GM12878 (cell line): ENCODE measurements at regions not wholly inside any gene's neighbourhood (a gene's known extent, or its start where the extent isn't known, plus 50 kb on each side); places are given as distances from the start of the nearest gene placed in this dataset.

ENCODE experiments used
- ATAC-seq: fragments of 200-7000 bp; cut with Tn5 transposase; 3 replicates; pipeline ENCODE4 v1.9.1; 2020; ENCODE audit warnings: mild to moderate bottlenecking, moderate library complexity
- BruUV-seq: library from RNA; stranded (reverse); fragments of 400-500 nt; replicated peaks from 2 replicates; lab custom pipeline; 2021; lab: Mats Ljungman, UMichigan
- CTCF ChIA-PET: fragments of 300-600 bp; sonication (Branson Sonifier 250); formaldehyde crosslinking; extraction: SDS; loops from one replicate; lab custom pipeline; 2021; ENCODE audit warnings: inconsistent platforms; lab: Yijun Ruan, JAX
- POLR2A ChIA-PET: fragments of 350-600 bp; formaldehyde crosslinking; extraction: SDS; loops from one replicate; lab custom pipeline; 2021; ENCODE audit warnings: inconsistent platforms; lab: Charles Lee
- RAD21 ChIA-PET: fragments of 300-600 bp; sonication (Branson Sonifier 250); formaldehyde crosslinking; loops from one replicate; lab custom pipeline; 2023; ENCODE audit warnings: antibody characterized with exemption; ENCODE audit not compliant: unreplicated experiment; lab: Charles Lee
- SMC1A ChIA-PET: fragments of 300-600 bp; sonication (Branson Sonifier 250); formaldehyde crosslinking; loops from one replicate; lab custom pipeline; 2023; ENCODE audit not compliant: unreplicated experiment, uncharacterized antibody; lab: Charles Lee
- DNase-seq: peaks from one replicate; pipeline ENCODE4 v3.0.0-alpha.2; 2011; ENCODE audit warnings: low read depth, low spot score
- FAIRE-seq: peaks from 3 replicates; lab custom pipeline; 2011; peaks lifted over from hg19 to GRCh38; lab: Jason Lieb, UNC
- H2AFZ ChIP-seq: 2 replicates; pipeline ENCODE4 v1.6.0; 2011; ENCODE audit warnings: low read depth, low read length, control low read depth; ENCODE audit not compliant: control insufficient read depth
- H3K27ac ChIP-seq: 2 replicates; pipeline ENCODE4 v1.5.1; 2011; ENCODE audit warnings: control low read depth; ENCODE audit not compliant: control insufficient read depth, insufficient read depth
- H3K27me3 ChIP-seq, 2 experiments: replicated peaks in 1 of 2; 2 replicates each; pipeline versions ENCODE4 v1.6.0 to v1.6.1; 2011; ENCODE audit warnings: low read length in 1 of 2; ENCODE audit not compliant: control insufficient read depth in 2 of 2, insufficient read depth in 2 of 2
- H3K36me3 ChIP-seq, 2 experiments: 2 replicates each; pipeline ENCODE4 v1.5.1; 2011; ENCODE audit warnings: low read length in 1 of 2; ENCODE audit not compliant: control insufficient read depth in 2 of 2, insufficient read depth in 2 of 2
- H3K4me1 ChIP-seq: 2 replicates; pipeline ENCODE4 v1.6.1; 2011; ENCODE audit warnings: mild to moderate bottlenecking, low read length, moderate library complexity, mixed read lengths; ENCODE audit not compliant: control insufficient read depth, insufficient read depth
- H3K4me2 ChIP-seq: 2 replicates; pipeline ENCODE4 v1.6.0; 2011; ENCODE audit warnings: control low read depth; ENCODE audit not compliant: control insufficient read depth, insufficient read depth
- H3K4me3 ChIP-seq: fragments of 200-600 bp; sonication (generic); 2 replicates; pipeline ENCODE4 v1.5.1; 2016
- H3K79me2 ChIP-seq: 2 replicates; pipeline ENCODE4 v1.6.0; 2011; ENCODE audit warnings: low read length; ENCODE audit not compliant: control insufficient read depth, insufficient read depth
- H3K9ac ChIP-seq: 2 replicates; pipeline ENCODE4 v1.8.0; 2011; ENCODE audit warnings: low read length, control low read depth, mixed read lengths; ENCODE audit not compliant: control insufficient read depth, insufficient read depth
- H3K9me3 ChIP-seq: replicated peaks from 3 replicates; pipeline ENCODE4 v1.5.1; 2011; ENCODE audit warnings: mild to moderate bottlenecking, low read length; ENCODE audit not compliant: control insufficient read depth, insufficient read depth
- H4K20me1 ChIP-seq: 2 replicates; pipeline ENCODE4 v1.6.0; 2011; ENCODE audit not compliant: control insufficient read depth, insufficient read depth
- ATF7 ChIP-seq: fragments of 450-650 bp; IDR thresholded peaks from 2 replicates; pipeline ENCODE4 v1.6.1; 2016; ENCODE audit warnings: low read depth, mild to moderate bottlenecking
- BRCA1 ChIP-seq: IDR thresholded peaks from 2 replicates; pipeline ENCODE4 v1.6.1; 2011; ENCODE audit warnings: low read depth, low read length, improper control_type of control experiment
- EED ChIP-seq: sonication (generic); IDR thresholded peaks from 2 replicates; pipeline ENCODE4 v1.6.1; 2016; ENCODE audit warnings: antibody characterized with exemption, low read depth
- LARP7 ChIP-seq: fragments of 450-650 bp; IDR thresholded peaks from 2 replicates; pipeline ENCODE4 v1.6.1; 2017; ENCODE audit warnings: mild to moderate bottlenecking
- NR2F1 ChIP-seq: fragments of 450-650 bp; conservative IDR thresholded peaks from 2 replicates; pipeline ENCODE4 v1.6.1; 2017; ENCODE audit warnings: mild to moderate bottlenecking
- PAX5 ChIP-seq: IDR thresholded peaks from 2 replicates; pipeline ENCODE4 v1.6.1; 2011; ENCODE audit warnings: low read depth, low read length, borderline replicate concordance
- RAD51 ChIP-seq: fragments of 450-650 bp; IDR thresholded peaks from 2 replicates; pipeline ENCODE4 v1.6.1; 2016; ENCODE audit warnings: moderate library complexity, mild to moderate bottlenecking, inconsistent platforms
- RELB ChIP-seq: fragments of 450-650 bp; IDR thresholded peaks from 2 replicates; pipeline ENCODE4 v1.6.1; 2017; ENCODE audit warnings: low read depth, mild to moderate bottlenecking, moderate library complexity
- SUPT20H ChIP-seq: IDR thresholded peaks from 2 replicates; pipeline ENCODE4 v1.6.1; 2011; ENCODE audit warnings: low read depth, mild to moderate bottlenecking, low read length, moderate library complexity, borderline replicate concordance; ENCODE audit not compliant: control insufficient read depth
- YBX1 ChIP-seq: fragments of 450-650 bp; IDR thresholded peaks from 2 replicates; pipeline ENCODE4 v1.6.1; 2016; ENCODE audit warnings: antibody characterized with exemption
- ZBTB40 ChIP-seq: fragments of 450-650 bp; IDR thresholded peaks from 2 replicates; pipeline ENCODE4 v1.6.1; 2016; ENCODE audit warnings: mild to moderate bottlenecking, moderate library complexity, borderline replicate concordance
- ZNF622 ChIP-seq: fragments of 450-650 bp; IDR thresholded peaks from 2 replicates; pipeline ENCODE4 v1.6.1; 2017; ENCODE audit warnings: mild to moderate bottlenecking, inconsistent platforms
- WGBS: methylation state at CpG from one replicate; pipeline ENCODE4 v1.1.6; 2016; ENCODE audit warnings: low lambda C conversion rate; ENCODE audit not compliant: insufficient replicate concordance, insufficient coverage; ENCODE audit errors: missing lambda C conversion rate; 5-methylcytosine and 5-hydroxymethylcytosine counted together
- in situ Hi-C: fragments of 300-500 bp; cut with MboI; formaldehyde crosslinking; loops from 9 replicates; pipeline ENCODE4 v1.14.3; 2018; ENCODE audit warnings: mixed read lengths
- intact Hi-C: fragments of 100-400 bp; cut with micrococcal nuclease; formaldehyde crosslinking; loops from one replicate; pipeline ENCODE4 v1.14.2; 2022; ENCODE audit not compliant: unreplicated experiment
- TF ChIP-seq, protein P1 (sequence below): IDR thresholded peaks from 2 replicates; pipeline ENCODE4 v1.6.1; 2012; ENCODE audit warnings: low read depth, low read length, improper control_type of control experiment
- TF ChIP-seq, protein P2 (sequence below): IDR thresholded peaks from 2 replicates; pipeline ENCODE4 v1.6.1; 2012; ENCODE audit warnings: improper control_type of control experiment, low read depth, low read length; ENCODE audit not compliant: insufficient replicate concordance

DNA sequence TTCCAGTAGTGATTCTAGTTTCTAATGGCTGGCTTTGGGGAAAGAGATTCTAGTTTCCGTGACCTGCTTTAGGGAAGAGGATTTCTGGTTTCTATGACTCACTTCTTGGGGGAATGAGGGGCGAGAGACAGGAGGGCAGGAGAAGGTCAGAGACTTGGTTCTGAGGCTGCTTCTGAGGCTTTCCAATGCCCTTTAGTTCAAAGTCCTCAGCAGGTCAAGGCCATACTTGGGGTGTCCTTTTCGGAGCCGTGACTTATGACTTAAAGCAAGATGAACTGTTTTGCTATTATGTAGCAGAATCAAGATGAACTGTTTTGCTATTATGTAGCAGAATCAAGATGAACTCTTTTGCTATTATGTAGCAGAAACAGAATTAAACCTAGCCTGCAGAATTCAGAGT is 52.2 kb upstream of the TLR3 start:
- ChIA-PET POLR2A (no interaction called here), RAD21 (no interaction called here), SMC1A (no interaction called here), CTCF (interaction anchor here (1.2 kb wide), 1 partner anchor 21 kb away, joined by 3 read pairs; no protein-coding TSS in a partner anchor)
- intact Hi-C loops = no loop called here
- no TSS peak for BruUV-seq
- Histone ChIP-seq H3K27ac (no peak overlapping the region), H3K79me2 (no peaks in the 10 kb centered on the region), H4K20me1 (no peaks in the 10 kb centered on the region), H3K36me3 (no peaks in the 10 kb centered on the region), H2AFZ (no peak overlapping the region), H3K4me1 (no peaks in the 10 kb centered on the region), H3K4me2 (no peak overlapping the region), H3K4me3 (no peak overlapping the region), H3K9me3 (no peaks in the 10 kb centered on the region), H3K9ac (no peak overlapping the region), H3K27me3 (no peaks in the 10 kb centered on the region; a peak in 1 of 4 replicates)
- ATAC-seq = no peak
- FAIRE-seq = no peak
- 10% methylated on average over 4 of the region's 4 CpGs for WGBS
- in situ Hi-C loops = no loop called here
- DNase-seq = no peak
- TF ChIP-seq, protein P1, sequence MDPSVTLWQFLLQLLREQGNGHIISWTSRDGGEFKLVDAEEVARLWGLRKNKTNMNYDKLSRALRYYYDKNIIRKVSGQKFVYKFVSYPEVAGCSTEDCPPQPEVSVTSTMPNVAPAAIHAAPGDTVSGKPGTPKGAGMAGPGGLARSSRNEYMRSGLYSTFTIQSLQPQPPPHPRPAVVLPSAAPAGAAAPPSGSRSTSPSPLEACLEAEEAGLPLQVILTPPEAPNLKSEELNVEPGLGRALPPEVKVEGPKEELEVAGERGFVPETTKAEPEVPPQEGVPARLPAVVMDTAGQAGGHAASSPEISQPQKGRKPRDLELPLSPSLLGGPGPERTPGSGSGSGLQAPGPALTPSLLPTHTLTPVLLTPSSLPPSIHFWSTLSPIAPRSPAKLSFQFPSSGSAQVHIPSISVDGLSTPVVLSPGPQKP = no peak
- no peak for TF ChIP-seq RAD51
- no peak for TF ChIP-seq SUPT20H
- TF ChIP-seq LARP7 = no peak
- TF ChIP-seq ZNF622 = no peak
- TF ChIP-seq ZBTB40 = no peak
- no peak for TF ChIP-seq PAX5
- no peak for TF ChIP-seq NR2F1
- TF ChIP-seq ATF7 = no peak
- TF ChIP-seq, protein P2, sequence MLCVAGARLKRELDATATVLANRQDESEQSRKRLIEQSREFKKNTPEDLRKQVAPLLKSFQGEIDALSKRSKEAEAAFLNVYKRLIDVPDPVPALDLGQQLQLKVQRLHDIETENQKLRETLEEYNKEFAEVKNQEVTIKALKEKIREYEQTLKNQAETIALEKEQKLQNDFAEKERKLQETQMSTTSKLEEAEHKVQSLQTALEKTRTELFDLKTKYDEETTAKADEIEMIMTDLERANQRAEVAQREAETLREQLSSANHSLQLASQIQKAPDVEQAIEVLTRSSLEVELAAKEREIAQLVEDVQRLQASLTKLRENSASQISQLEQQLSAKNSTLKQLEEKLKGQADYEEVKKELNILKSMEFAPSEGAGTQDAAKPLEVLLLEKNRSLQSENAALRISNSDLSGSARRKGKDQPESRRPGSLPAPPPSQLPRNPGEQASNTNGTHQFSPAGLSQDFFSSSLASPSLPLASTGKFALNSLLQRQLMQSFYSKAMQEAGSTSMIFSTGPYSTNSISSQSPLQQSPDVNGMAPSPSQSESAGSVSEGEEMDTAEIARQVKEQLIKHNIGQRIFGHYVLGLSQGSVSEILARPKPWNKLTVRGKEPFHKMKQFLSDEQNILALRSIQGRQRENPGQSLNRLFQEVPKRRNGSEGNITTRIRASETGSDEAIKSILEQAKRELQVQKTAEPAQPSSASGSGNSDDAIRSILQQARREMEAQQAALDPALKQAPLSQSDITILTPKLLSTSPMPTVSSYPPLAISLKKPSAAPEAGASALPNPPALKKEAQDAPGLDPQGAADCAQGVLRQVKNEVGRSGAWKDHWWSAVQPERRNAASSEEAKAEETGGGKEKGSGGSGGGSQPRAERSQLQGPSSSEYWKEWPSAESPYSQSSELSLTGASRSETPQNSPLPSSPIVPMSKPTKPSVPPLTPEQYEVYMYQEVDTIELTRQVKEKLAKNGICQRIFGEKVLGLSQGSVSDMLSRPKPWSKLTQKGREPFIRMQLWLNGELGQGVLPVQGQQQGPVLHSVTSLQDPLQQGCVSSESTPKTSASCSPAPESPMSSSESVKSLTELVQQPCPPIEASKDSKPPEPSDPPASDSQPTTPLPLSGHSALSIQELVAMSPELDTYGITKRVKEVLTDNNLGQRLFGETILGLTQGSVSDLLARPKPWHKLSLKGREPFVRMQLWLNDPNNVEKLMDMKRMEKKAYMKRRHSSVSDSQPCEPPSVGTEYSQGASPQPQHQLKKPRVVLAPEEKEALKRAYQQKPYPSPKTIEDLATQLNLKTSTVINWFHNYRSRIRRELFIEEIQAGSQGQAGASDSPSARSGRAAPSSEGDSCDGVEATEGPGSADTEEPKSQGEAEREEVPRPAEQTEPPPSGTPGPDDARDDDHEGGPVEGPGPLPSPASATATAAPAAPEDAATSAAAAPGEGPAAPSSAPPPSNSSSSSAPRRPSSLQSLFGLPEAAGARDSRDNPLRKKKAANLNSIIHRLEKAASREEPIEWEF = no peak
- TF ChIP-seq EED = no peak
- TF ChIP-seq YBX1 = no peak
- no peak for TF ChIP-seq RELB
- TF ChIP-seq BRCA1 = no peak
